HAP-1 (cell line): ENCODE measurements at regions not wholly inside any gene's neighbourhood (a gene's known extent, or its start where the extent isn't known, plus 50 kb on each side); places are given as distances from the start of the nearest gene placed in this dataset.

Source experiments
- DNase-seq, 2 experiments: peaks; one replicate each; pipeline ENCODE4 v3.0.0-alpha.2; 2016 to 2020; ENCODE audit warnings: low spot score in 2 of 2
- H3K27me3 ChIP-seq: fragments of 250-450 bp; sonication (Bioruptor Pico); 2 replicates; pipeline ENCODE4 v1.5.1; 2020; ENCODE audit warnings: low read depth, mild to moderate bottlenecking, moderate library complexity
- H3K36me3 ChIP-seq: fragments of 250-450 bp; sonication (Bioruptor Pico); replicated peaks from 2 replicates; pipeline ENCODE4 v1.5.1; 2020; ENCODE audit warnings: mild to moderate bottlenecking
- H3K4me1 ChIP-seq: fragments of 250-450 bp; sonication (Bioruptor Pico); 2 replicates; pipeline ENCODE4 v1.5.1; 2020; ENCODE audit warnings: mild to moderate bottlenecking
- H3K4me3 ChIP-seq: fragments of 250-450 bp; sonication (Bioruptor Pico); 2 replicates; pipeline ENCODE4 v1.5.1; 2020; ENCODE audit warnings: mild to moderate bottlenecking, moderate library complexity
- H3K9me3 ChIP-seq: fragments of 250-450 bp; sonication (Bioruptor Pico); 2 replicates; pipeline ENCODE4 v1.5.1; 2020; ENCODE audit warnings: mild to moderate bottlenecking, moderate library complexity
- in situ Hi-C: fragments of 300-500 bp; cut with MboI; formaldehyde crosslinking; loops from 3 replicates; pipeline ENCODE4 v1.14.3; 2020; ENCODE audit warnings: low sequenced_read_pairs, inconsistent platforms, mixed read lengths

DNA sequence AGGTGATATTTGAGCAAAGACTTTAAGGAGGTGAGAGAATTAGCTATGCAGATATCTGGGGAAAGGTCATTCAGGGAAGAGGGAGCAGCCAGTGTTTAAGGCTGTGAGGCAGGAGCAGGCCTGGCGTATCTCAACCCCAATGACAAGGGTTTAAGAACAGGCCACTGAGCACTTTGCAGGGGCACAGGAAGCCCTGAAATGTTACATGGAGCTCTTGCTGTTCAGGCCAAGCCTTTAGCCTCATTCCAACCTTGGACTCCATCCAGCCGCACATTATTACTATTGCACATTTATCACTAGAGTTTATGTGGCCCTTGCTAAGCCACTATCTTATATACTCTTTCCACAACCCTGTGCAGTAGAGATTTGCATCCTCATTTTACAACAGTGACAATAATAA lies 114.0 kb downstream of the EFNB1 start:
- Histone ChIP-seq H3K36me3 (no peaks in the 10 kb centered on the region), H3K4me3 (no peak overlapping the region), H3K9me3 (no peaks in the 10 kb centered on the region; the same call in 1 of the 2 replicates), H3K27me3 (no peaks in the 10 kb centered on the region), H3K4me1 (no peaks in the 10 kb centered on the region)
- in situ Hi-C loops: no loop called here
- no peak for DNase-seq

DNA sequence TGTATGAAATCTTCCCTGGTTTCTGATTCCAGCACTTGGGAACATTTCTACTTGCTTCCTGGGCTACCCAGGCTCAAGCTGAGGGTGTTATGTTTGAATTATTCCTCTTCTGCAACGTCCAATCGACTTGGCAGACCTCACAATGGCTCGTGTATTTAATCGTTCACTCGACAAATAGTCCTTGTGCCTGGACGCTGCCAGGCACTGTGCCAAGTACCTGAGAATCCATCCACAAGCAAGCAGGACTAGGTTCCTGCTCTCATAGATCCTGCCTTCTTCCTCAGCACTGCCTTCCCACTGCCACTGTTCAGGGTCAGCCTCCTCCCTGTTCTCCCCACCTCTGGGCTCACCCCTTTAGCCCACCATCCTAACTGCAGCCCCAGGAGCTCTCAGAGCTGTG lies 113.3 kb downstream of the EFNB1 start:
- Histone ChIP-seq H3K27me3 (no peaks in the 10 kb centered on the region), H3K4me1 (no peaks in the 10 kb centered on the region), H3K4me3 (no peak overlapping the region), H3K9me3 (no peaks in the 10 kb centered on the region; the same call in 1 of the 2 replicates), H3K36me3 (no peaks in the 10 kb centered on the region)
- in situ Hi-C loops: no loop called here
- no peak for DNase-seq

DNA sequence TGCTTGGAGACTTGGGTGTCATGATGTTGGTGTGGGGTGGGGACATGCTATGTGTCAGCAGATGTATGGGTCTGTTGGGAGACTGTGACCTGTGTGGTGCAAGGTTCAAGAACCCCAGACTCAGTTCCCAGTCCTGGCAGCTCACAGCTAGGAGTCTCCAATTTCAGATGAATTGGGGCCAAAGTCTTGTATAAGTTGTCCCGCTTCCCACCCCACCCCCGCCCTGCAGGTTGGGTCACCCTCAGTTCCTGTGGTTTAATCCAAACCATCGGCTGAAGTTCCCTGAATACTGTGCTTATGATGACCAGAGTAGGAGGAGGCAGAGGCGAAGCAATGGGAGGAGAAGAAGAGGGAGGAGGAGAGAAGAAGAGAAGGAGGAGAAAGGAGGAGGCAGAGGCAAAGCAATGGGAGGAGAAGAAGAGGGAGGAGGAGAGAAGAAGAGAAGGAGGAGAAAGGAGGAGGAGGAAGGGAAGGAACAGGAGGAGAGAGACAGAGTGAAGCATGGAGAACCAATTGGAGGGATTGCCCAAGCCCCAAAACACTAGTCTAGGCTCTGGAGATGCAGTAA lies 112.6 kb downstream of the EFNB1 start:
- no peaks in the 10 kb centered on the region for H3K27me3 ChIP-seq
- H3K4me3 ChIP-seq: no peak overlapping the region
- in situ Hi-C loops: no loop called here
- H3K9me3 ChIP-seq: no peaks in the 10 kb centered on the region; the same call in 1 of the 2 replicates
- no peak for DNase-seq
- H3K4me1 ChIP-seq: no peaks in the 10 kb centered on the region
- H3K36me3 ChIP-seq: no peaks in the 10 kb centered on the region

DNA sequence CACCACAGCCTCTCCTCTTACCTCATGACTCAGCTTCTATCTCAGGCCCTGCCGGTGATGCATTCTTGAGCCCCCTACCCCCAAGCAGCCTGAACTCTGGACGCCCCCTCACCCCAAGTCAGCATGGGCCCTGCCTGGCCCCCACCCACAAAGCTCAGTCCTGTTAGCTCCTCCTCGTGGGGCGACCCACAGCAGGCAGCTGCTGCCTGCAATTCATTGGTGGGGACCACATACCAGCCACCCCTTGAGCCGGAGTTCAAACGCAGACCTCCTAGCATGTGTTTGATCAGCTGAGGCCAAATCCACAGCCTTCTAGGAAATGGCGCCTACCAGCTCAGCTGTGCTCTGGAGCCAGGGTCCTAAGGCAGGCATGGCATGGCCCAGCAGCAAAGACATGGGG lies 111.8 kb downstream of the EFNB1 start:
- Histone ChIP-seq H3K9me3 (no peaks in the 10 kb centered on the region; the same call in 1 of the 2 replicates), H3K36me3 (no peaks in the 10 kb centered on the region), H3K27me3 (no peaks in the 10 kb centered on the region), H3K4me3 (no peak overlapping the region), H3K4me1 (no peaks in the 10 kb centered on the region)
- no peak for DNase-seq
- in situ Hi-C loops: no loop called here

DNA sequence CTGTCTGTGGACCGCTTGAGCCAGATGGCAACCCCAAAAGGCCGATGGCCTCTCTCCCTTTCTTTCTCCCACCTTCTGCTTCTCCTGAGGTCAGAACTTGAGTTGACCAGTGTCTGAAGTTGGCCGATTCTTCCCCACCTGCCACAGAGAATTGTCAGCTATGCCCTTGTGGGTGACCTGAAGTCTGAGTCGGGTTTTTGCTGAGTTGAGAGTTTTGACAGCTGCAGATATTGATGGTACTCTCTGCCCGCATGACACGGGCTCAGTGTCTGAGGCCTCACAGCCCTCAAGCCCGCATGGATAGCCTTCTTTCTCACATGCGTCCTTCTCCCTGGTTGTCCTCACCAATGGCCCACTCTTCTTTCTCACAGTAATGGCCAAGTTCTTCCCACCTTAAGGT lies 111.0 kb downstream of the EFNB1 start:
- no peak for DNase-seq

DNA sequence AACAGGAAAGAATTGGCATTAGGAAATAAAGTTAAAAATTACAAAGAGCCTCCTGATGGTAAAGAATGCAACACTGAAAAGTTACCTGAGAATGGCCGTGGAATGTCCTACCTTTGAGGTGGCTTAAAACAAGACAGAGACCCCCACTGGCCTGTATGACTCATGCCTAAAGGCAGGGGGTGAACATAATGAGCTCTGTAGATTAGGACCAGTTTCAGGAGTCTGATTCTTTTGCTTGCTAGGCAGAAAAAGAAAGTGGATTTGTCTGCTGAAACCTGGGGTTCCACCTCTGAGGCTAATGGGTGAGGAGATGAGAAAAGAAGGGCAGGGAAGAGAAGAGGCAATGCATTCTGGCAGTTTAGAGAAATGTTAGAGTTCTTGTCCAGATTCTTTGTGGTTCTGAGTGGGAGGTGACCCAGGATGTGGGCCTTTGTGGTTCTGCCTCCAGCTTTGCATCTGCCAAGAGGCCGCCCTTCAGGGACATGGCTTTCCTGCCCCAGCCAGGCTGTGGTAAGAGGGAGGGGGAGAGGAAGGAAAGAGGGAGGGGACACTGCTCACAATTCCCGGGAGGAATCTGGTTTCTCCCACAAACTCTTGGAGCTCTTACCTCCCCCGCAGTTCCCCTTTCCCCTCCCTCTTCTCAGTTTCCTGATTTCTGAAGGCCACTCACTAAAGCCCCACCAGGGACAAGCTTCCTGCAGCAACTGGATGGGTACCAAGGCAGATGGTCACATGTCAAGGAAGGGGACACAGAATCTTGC lies 109.6 kb downstream of the EFNB1 start:
- Histone ChIP-seq H3K36me3 (no peaks in the 10 kb centered on the region), H3K4me1 (no peaks in the 10 kb centered on the region), H3K4me3 (no peak overlapping the region), H3K27me3 (no peaks in the 10 kb centered on the region), H3K9me3 (no peaks in the 10 kb centered on the region; the same call in 1 of the 2 replicates)
- peak in 1 of 2 experiments; percentile 1 for DNase-seq
- in situ Hi-C loops: no loop called here

More for the DNA sequence above, 111.0 kb downstream of the EFNB1 start:
- Histone ChIP-seq H3K9me3 (no peaks in the 10 kb centered on the region; the same call in 1 of the 2 replicates), H3K4me1 (no peaks in the 10 kb centered on the region), H3K27me3 (no peaks in the 10 kb centered on the region), H3K4me3 (no peak overlapping the region), H3K36me3 (no peaks in the 10 kb centered on the region)
- in situ Hi-C loops: no loop called here

DNA sequence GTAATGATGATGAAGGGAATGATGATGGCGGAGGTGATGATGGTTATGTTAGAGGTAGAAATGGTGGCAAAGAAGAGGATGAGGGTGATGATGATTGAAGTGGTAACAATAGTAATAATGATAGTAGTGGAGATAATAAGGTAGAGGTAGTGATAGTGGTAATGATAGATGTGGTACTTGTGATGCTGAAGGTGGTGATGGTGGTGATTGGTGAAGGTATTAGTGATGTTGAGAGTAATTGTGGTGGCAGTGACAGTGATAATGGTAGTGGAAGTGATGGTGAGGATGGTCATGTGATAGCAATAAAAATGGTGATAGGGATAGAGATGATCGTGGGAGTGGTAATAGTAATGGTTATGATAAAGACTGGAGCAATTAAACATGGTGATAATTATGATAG lies 108.8 kb downstream of the EFNB1 start:
- H3K4me3 ChIP-seq: no peak overlapping the region
- no peaks in the 10 kb centered on the region; the same call in 1 of the 2 replicates for H3K9me3 ChIP-seq
- no peaks in the 10 kb centered on the region for H3K27me3 ChIP-seq
- DNase-seq: no peak
- in situ Hi-C loops: no loop called here
- H3K4me1 ChIP-seq: no peaks in the 10 kb centered on the region
- H3K36me3 ChIP-seq: no peaks in the 10 kb centered on the region

DNA sequence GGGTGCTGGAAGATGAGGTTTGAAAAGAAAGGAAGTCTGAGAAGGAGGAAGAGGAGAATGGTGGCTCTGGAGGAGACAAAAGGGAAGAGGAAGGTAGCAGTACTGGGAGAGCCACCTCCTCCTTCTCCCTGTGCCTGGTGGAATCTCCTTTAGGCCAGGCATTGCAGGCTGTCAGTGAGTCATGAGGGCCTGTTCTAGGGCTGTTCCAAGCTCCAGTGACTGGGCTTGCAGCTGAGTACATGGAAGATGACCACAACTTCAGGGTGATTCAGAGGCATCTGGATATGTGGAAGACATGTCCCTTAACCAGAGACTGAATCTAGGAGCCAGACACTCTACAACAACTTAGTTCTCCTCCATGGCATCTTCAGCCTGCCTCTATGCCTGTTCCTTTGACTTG lies 107.8 kb downstream of the EFNB1 start:
- Histone ChIP-seq H3K36me3 (no peaks in the 10 kb centered on the region), H3K9me3 (no peaks in the 10 kb centered on the region; the same call in 1 of the 2 replicates), H3K27me3 (no peaks in the 10 kb centered on the region), H3K4me1 (no peaks in the 10 kb centered on the region), H3K4me3 (no peak overlapping the region)
- DNase-seq: no peak
- in situ Hi-C loops: no loop called here

DNA sequence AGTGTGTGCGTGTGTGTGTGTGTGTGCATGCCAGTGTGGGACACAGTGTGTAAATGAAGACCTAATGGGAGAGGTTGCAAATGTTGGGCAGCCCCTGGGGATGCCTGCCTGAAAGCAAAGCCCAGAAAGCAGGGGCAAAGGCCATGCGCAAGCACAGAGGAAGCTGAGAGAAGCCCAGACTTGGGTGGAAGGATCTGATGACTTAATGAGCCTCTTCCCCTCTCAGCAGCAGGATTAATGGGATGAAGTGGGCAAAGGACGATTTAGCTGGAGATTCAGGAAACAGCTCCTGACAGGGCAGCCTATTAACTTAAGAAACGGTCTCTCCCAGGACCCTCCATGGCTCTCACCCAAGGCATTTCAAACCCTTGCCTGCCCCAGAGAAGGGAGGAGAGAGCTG lies 107.3 kb downstream of the EFNB1 start:
- no peaks in the 10 kb centered on the region; the same call in 1 of the 2 replicates for H3K9me3 ChIP-seq
- no peak overlapping the region for H3K4me3 ChIP-seq
- H3K36me3 ChIP-seq: no peaks in the 10 kb centered on the region
- H3K27me3 ChIP-seq: no peaks in the 10 kb centered on the region
- no peak for DNase-seq
- H3K4me1 ChIP-seq: no peaks in the 10 kb centered on the region
- in situ Hi-C loops: no loop called here

DNA sequence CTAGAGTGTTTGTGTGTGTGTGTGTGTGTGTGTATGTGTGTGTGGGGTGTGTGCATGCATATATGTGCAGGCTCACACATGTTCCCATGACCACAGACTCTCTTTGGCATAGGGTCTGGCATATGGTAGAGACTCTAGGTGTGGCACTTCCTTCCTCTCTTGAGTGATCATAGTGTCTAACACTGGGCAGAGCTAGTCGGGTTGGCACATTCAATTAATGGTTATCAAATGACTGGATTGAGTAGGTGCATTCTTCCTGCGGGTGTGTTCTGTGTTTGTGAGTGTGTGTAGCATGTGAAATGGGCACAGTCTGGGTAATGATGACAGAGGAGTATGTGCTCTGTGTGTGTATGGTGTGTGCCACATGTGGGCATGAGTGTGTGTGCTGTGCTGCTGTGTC lies 106.5 kb downstream of the EFNB1 start:
- in situ Hi-C loops: no loop called here
- H3K36me3 ChIP-seq: no peaks in the 10 kb centered on the region

DNA sequence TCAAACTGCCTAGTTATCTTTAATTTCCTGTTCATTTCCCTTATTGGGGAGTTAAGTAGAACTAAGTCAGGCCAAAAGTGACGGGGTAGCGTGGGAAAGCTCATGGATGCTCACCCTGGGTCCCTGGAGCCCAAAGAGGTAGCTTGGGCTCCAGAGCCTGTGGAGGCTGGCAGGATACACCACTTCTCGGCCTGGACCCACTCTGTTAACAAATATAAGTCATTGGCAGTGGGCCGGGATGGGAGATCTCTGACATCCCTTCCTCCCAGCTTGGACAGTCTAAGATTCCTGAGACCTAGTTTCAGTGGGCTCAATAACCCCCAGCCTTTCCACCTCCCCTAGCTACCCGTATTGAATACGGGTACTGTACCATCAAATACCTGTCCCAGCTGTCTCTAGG lies 106.1 kb downstream of the EFNB1 start:
- no peaks in the 10 kb centered on the region for H3K36me3 ChIP-seq
- no peak overlapping the region for H3K4me3 ChIP-seq
- in situ Hi-C loops: no loop called here
- no peaks in the 10 kb centered on the region for H3K4me1 ChIP-seq
- no peaks in the 10 kb centered on the region for H3K27me3 ChIP-seq
- no peak for DNase-seq
- H3K9me3 ChIP-seq: no peaks in the 10 kb centered on the region; the same call in 1 of the 2 replicates

More for the DNA sequence above, 106.5 kb downstream of the EFNB1 start:
- Histone ChIP-seq H3K27me3 (no peaks in the 10 kb centered on the region), H3K9me3 (no peaks in the 10 kb centered on the region; the same call in 1 of the 2 replicates), H3K4me1 (no peaks in the 10 kb centered on the region), H3K4me3 (no peak overlapping the region)
- DNase-seq: no peak

DNA sequence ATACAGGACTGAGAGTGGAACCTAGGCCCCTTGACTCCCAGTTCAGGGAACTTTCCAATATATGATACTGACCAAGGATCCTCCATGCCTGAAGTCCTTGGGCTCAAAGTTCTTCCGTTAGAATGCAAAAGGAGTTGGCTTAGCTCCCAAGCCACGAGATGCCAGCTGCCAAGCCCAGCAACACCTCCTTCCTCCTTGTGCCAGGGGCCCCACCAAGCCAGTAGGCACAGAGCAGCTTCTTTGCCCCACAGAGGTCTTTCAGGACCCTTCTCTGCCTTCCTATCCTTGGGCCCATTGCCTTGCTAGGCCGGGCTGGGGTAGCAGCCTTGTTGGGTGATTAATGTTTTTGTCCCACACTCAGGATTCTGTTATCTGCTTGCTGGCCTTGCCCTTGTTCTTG lies 105.6 kb downstream of the EFNB1 start:
- Histone ChIP-seq H3K27me3 (no peaks in the 10 kb centered on the region), H3K9me3 (no peaks in the 10 kb centered on the region; the same call in 1 of the 2 replicates), H3K4me3 (no peak overlapping the region), H3K4me1 (no peaks in the 10 kb centered on the region), H3K36me3 (no peaks in the 10 kb centered on the region)
- in situ Hi-C loops: no loop called here
- DNase-seq: no peak

DNA sequence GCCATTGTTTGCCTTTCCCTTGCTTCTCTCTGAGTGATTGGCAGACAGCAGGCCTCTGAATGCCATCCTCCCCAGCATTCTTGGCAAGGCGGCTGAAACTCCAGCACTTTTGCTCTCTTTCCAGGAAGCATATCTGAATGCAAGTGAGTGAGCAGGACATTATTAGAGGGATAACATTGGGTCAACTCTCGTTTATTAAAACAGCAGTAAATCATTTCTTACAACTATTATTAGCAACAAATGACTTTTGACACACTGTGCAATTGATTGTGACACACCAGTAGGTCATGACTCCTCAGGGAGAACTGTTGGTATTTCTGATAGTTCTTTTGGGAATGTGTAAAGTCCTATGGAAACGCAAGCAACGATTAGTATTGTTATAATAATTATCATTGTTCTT lies 103.8 kb downstream of the EFNB1 start:
- H3K9me3 ChIP-seq: no peaks in the 10 kb centered on the region
- no peaks in the 10 kb centered on the region for H3K36me3 ChIP-seq
- H3K27me3 ChIP-seq: no peaks in the 10 kb centered on the region
- H3K4me1 ChIP-seq: no peaks in the 10 kb centered on the region
- no peak overlapping the region for H3K4me3 ChIP-seq
- no peak for DNase-seq
- in situ Hi-C loops: no loop called here

DNA sequence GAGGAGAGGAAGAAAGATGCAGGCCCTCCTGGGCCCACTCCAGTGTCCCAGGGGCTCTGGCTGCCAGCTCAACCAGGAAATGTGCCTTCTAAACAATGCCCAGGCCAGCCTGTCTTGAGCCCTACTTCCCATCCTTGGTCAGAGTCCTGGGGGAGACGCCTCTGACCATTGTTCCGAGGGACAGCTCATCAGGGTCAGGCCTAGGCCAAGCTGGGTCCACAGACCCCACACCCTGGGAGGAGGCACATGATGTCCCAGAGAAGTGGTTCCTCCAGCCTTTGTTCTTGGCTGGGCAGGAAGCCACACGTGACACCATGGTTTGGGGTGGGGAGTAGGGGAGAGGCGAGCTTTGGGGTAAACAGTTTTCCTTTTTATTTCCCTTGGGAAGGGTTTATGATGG lies 102.5 kb downstream of the EFNB1 start:
- H3K9me3 ChIP-seq: no peaks in the 10 kb centered on the region

More for the DNA sequence above, 102.5 kb downstream of the EFNB1 start:
- Histone ChIP-seq H3K4me3 (no peak overlapping the region), H3K27me3 (no peaks in the 10 kb centered on the region), H3K36me3 (no peaks in the 10 kb centered on the region), H3K4me1 (no peaks in the 10 kb centered on the region)
- in situ Hi-C loops: no loop called here
- DNase-seq: no peak
